ENCODE measurements at regions not wholly inside any gene's neighbourhood (a gene's known extent, or its start where the extent isn't known, plus 50 kb on each side); places are given as distances from the start of the nearest gene placed in this dataset.

- H2BK15ac ChIP-seq (ENCODE audit: low read depth, low read length) = peak overlapping the region; percentile 66; the same call in 2 of the 3 replicates
- intact Hi-C loops (cut with micrococcal nuclease) (loop anchor here (2.0 kb wide), 1 partner anchor 19 kb away; no protein-coding TSS in a partner anchor), in situ Hi-C loops (cut with MboI; ENCODE audit: low sequenced_read_pairs) (loop anchor here (25.0 kb wide), 1 partner anchor 406 kb away; the partner anchor contains the start of gene TLE3), dilution Hi-C loops (cut with HindIII; ENCODE audit: low sequenced_read_pairs, unreplicated experiment) (no loop called here)
- CTCF ChIA-PET = no interaction called here
- H4K20me1 ChIP-seq (ENCODE audit: insufficient read depth, low read length) = no peaks in the 10 kb centered on the region
- no CpG with 5 or more reads among the region's 1 CpG for WGBS, 2 experiments (ENCODE audit: extremely low coverage in 2 of 2, insufficient read length in 1 of 2)
- TF ChIP-seq CTCF (conservative IDR thresholded peaks at IDR 0.05; ENCODE audit: low read depth, low read length) = no peak
- no peak for TF ChIP-seq POLR2A (IDR thresholded peaks at IDR 0.05; ENCODE audit: low read depth, low read length)
- TF ChIP-seq BHLHE40 (IDR thresholded peaks at IDR 0.05; ENCODE audit: low read depth, low read length) = no peak
- no peak for TF ChIP-seq NFE2L2 (IDR thresholded peaks at IDR 0.05; ENCODE audit: low read depth, low read length)
- no peak for TF ChIP-seq MAZ (IDR thresholded peaks at IDR 0.05; ENCODE audit: borderline replicate concordance, low read depth, low read length)
- no peak for TF ChIP-seq RAD21 (IDR thresholded peaks at IDR 0.05; ENCODE audit: low read length)
- TF ChIP-seq SMC3 (IDR thresholded peaks at IDR 0.05; ENCODE audit: low read depth, low read length) = no peak
- peak overlapping the region; percentile 85 for H4K91ac ChIP-seq (ENCODE audit: insufficient read depth, low read depth, low read length)
- peak overlapping the region; percentile 30; the same call in 1 of the 2 replicates for H3K18ac ChIP-seq (ENCODE audit: low read depth, low read length)
- peak overlapping the region; percentile 82 for H2BK120ac ChIP-seq (ENCODE audit: low read depth, low read length)
- peak overlapping the region; percentile 66 for H2BK5ac ChIP-seq (ENCODE audit: low read depth, low read length, poor library complexity, severe bottlenecking)
- H4K8ac ChIP-seq (ENCODE audit: low read depth in 2 of 2, low read length in 2 of 2) = peak overlapping the region; percentile 14 to 43; a peak in 1 of 4 replicates
- DNase-seq (no peak), ATAC-seq (ENCODE audit: low read depth) (no peak)
- peak overlapping the region; percentile 12 for H2AFZ ChIP-seq (replicated peaks; ENCODE audit: low read length, poor library complexity)
- no peak overlapping the region for H3K27ac ChIP-seq (ENCODE audit: insufficient read depth, low read length)
- H3K9me3 ChIP-seq (ENCODE audit: control insufficient read depth, insufficient read depth, low read length) = no peaks in the 10 kb centered on the region
- H3K27me3 ChIP-seq (ENCODE audit: control insufficient read depth, insufficient read depth, low read length) = peaks cover 6% of the 10 kb centered on the region
- peak overlapping the region; percentile 82 for H2BK20ac ChIP-seq (ENCODE audit: low read depth, low read length)
- POLR2A ChIA-PET (ENCODE audit: unreplicated experiment) = no interaction called here
- no peak overlapping the region for H3K23ac ChIP-seq (ENCODE audit: low read depth, low read length)
- peak overlapping the region; percentile 77 for H3K4ac ChIP-seq (ENCODE audit: low read depth, low read length)
- peak overlapping the region; percentile 97 for H2AK5ac ChIP-seq (ENCODE audit: low read depth, low read length)
- no peak overlapping the region for H3K4me2 ChIP-seq (ENCODE audit: low read depth, low read length)
- peaks cover 36% of the 10 kb centered on the region for H3K4me1 ChIP-seq (ENCODE audit: control insufficient read depth, insufficient read depth, low read length)
- H3K56ac ChIP-seq (ENCODE audit: extremely low read depth, insufficient read depth, low read length) = no peak overlapping the region
- no TSS peak for BruUV-seq (replicated peaks)
- H4K5ac ChIP-seq (ENCODE audit: low read depth, low read length) = no peak overlapping the region; the same call in 1 of the 2 replicates
- H3K79me1 ChIP-seq (ENCODE audit: low read depth in 1 of 2, low read length in 2 of 2) = no peaks in the 10 kb centered on the region
- H3K36me3 ChIP-seq (ENCODE audit: control insufficient read depth, insufficient read depth, low read length) = no peaks in the 10 kb centered on the region
- peak overlapping the region; percentile 47 for H3K14ac ChIP-seq (replicated peaks; ENCODE audit: low read depth, low read length)
- no peak overlapping the region for H3K4me3 ChIP-seq (ENCODE audit: insufficient read depth, low read depth, low read length)
- H2AK9ac ChIP-seq (replicated peaks; ENCODE audit: low read depth, low read length, poor library complexity) = no peak overlapping the region
- H3K9ac ChIP-seq (ENCODE audit: low read depth, low read length) = no peak overlapping the region
- H3K9me1 ChIP-seq (ENCODE audit: insufficient read depth, low read length) = peaks cover 33% of the 10 kb centered on the region
Observed at GRCh38 chr15:70493376-70493775, 270.0 kb downstream of the UACA start.
